HG02884 (cell line): ENCODE measurements at regions not wholly inside any gene's neighbourhood (a gene's known extent, or its start where the extent isn't known, plus 50 kb on each side); places are given as distances from the start of the nearest gene placed in this dataset.

ENCODE experiments used
- ATAC-seq: cut with Tn5 transposase; IDR thresholded peaks from one replicate; pipeline ENCODE4 v1.9.1; 2021; ENCODE audit warnings: mild to moderate bottlenecking, moderate library complexity; ENCODE audit not compliant: unreplicated experiment

- ATAC-seq: no peak
Observed at GRCh38 chr7:52897713-52898112, 137.7 kb upstream of the POM121L12 start.

DNA sequence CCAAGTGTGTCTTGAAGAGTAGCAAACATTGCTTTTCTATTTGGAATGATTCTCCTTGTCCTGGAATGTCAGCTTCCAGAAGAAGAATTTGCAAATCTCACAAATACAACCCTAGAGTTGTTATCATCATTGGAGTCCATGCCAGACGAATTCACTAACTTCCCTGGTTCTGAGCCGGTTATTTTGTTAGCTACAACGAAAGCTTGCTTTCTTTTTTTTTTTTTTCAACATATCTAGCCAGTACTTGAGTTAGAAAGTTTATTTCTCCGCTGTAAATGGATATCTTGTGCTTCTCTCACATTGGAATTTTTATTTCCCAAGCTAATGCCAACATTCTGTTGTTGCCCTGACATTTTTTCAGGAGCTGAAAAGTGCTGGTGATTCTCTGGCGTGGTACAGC is 138.1 kb upstream of the POM121L12 start:
- ATAC-seq: no peak

GRCh38 chr7:52877240-52877639 is 158.2 kb upstream of the POM121L12 start:
- ATAC-seq: no peak

DNA sequence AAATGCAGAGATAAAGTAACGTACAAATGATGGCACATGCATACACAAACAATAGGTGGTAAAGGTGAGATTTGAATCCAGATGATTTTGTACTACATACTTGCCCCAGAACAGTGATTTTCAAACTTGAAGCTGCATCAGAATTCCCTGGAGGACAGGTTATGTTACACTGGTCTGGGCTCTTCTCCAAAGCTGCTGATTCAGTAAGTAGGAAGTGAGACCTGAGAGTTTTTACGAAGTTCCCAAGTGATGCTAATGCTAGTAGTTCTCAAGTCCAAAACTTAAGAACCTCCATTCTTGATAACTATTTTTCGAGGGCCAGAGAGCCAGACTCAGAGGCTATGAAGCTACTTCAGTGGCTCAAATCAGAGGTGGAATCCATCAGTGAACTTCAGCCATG is 159.0 kb upstream of the POM121L12 start:
- no peak for ATAC-seq

DNA sequence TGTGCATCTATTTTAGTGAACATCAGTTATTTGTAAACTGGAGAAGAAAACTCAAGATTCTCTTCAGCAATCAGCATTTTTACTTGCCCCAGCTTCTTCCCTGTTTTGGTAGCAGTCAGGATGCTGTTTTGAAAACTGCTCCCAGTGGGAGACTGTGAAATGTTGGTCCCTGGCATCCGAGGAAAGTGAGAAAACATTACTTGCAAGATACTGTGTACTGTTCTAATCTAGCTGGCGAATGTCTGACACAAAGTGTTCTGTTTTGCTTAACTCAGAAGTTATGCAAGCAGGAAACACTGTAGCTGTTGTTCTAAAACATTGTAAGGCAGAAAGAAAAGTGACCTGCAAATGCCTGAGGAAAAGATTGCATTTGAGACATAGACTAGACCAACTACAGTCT is 171.8 kb upstream of the POM121L12 start:
- ATAC-seq: no peak

- ATAC-seq: no peak
Observed at GRCh38 chr7:52862321-52862720, 173.1 kb upstream of the POM121L12 start.

DNA sequence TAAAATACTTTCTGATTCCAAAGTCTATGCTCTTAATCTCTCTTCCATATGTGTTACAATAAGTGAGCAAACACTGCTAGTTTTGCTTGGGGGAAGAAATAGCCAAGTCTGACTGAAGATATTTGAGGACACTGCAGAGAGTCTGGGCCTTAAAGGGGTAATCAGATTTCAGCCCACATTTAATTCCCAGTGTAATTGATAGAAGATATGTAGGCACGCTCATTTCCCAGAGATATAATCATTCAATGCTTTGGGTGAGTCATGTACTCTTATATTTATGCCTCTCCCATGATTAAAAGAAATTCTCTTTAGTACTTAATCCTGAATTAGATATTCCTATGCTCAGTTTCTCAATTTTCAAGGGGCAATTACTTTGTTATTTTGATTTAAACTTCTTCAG is 178.1 kb upstream of the POM121L12 start:
- no peak for ATAC-seq

- ATAC-seq: no peak
Observed at GRCh38 chr7:52854681-52855080, 180.8 kb upstream of the POM121L12 start.

GRCh38 chr7:52851547-52851946 is 183.9 kb upstream of the POM121L12 start:
- ATAC-seq: no peak

DNA sequence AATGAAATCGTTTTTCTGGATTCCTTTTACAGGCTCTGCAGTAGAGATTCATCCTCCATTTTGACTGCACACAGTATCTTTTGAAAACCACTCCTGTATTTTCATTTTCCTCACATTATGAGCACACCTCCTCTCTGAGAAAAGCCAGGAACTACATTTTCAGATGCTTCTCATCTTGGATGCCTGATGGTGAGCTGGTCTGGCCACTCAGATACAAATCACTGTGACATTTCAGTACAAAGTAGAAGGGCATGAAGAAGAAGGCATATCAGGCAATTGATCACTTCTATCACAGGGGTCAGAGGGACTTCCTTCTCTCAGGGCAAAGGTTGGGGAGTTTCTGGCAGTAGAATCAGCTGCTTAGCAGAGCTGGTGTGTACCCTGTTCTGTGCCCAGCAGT is 192.0 kb upstream of the POM121L12 start:
- ATAC-seq: no peak

GRCh38 chr7:52842202-52842900 is 193.1 kb upstream of the POM121L12 start:
- no peak for ATAC-seq

GRCh38 chr7:52838981-52839411 is 196.4 kb upstream of the POM121L12 start:
- no peak for ATAC-seq

DNA sequence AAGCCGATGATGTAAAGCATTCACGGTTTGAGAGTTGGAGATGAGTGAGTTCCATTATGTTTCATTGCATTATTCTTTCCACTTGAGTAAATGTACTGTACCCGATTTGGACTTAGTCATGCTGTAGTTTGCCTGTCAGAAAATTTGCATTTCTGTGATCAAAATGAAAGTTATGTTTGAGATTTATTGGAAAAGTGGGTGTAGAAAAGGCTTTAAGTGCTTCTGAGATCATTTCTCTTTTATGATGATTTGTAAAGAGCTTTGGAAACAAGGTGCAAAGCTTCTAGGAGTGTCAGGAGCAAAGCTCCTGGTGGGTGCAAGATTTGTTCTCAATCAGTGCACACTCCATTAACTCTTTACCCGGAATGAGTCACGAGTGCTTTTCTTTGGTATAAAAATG is 204.1 kb upstream of the POM121L12 start:
- ATAC-seq: no peak

- no peak for ATAC-seq
Observed at GRCh38 chr7:52830801-52831200, 204.6 kb upstream of the POM121L12 start.

GRCh38 chr7:52826515-52827265 is 208.7 kb upstream of the POM121L12 start:
- no peak for ATAC-seq

GRCh38 chr7:52825611-52826010 is 209.8 kb upstream of the POM121L12 start:
- no peak for ATAC-seq

DNA sequence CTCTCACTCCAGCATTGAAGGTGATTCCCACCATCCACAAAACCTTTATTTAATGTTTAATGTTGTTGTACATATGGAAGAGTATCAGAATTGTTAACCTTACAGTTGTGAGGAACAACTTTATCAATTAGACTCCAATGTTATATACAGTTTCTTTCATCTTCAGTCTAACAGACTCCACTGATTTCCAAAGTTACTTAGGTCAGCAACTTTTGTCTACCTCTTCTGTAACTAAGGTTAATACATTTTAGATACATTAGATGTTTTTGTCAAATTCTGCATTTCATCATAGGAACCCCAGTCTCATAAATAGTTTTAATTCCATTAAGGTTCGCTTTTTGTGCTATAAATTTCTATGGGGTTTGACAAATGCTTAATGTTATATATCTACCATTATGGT is 223.9 kb upstream of the POM121L12 start:
- no peak for ATAC-seq

- ATAC-seq: no peak
Observed at GRCh38 chr7:52799817-52800216, 235.6 kb upstream of the POM121L12 start.

DNA sequence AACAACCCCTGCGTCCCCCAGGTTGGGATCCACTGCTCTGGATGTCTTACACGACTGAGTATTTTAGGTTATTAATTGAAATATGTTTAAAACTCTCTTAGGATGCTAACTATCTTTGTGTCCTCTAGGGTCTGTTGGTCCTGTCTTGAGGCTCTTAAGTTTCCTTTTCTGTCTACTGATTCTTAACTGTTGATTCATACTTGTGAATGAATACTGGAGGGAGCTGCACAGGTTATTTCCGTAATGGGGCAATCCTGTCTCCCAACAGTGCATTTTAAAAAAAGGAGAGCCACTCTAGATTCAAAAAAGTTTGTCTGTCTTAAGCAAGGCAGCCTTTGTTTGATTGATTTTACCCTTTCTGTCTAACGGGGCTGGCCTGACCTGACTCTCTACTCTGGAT is 237.6 kb upstream of the POM121L12 start:
- ATAC-seq: no peak

DNA sequence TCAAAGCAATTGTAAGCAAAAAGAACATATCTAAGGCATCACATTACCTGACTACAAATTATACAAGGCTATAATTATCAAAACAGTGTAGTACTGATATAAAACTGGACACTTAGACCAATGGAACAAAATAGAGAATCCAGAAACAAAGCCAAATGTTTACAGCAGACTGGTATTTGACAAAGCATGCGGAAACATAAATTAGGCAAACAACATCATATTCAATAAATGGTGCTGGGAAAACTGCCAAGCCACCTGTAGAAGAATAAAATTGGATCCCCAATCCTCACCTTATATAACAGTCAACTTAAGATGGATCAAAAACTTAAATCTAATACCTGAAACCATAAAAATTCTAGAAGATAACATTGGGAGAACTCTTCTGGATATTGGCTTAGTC is 240.8 kb upstream of the POM121L12 start:
- no peak for ATAC-seq

DNA sequence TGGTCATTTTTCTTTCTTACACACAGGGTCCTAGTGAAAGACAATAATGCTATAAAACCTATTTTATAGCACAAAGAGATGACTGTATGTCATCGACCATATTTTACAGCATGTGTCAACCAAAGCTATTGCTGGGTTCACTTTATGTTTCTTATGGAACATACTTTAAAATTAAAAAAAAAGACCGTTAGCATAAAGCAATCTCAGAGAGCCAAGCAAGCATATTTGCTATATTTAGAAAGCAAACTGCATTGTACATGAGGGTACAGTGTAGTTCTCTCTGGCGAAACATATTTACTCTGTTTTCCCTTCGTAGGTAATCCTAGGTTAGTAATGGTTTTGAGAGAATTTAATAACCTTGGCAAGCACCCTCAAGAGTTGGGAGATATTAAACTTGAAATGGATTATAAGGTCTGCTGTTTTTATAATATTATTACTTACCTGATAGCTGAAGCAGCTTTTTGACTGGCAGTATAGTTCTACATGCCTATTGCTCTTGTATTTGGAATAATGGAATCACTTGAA is 244.2 kb upstream of the POM121L12 start:
- no peak for ATAC-seq

- no peak for ATAC-seq
Observed at GRCh38 chr7:52786174-52786573, 249.3 kb upstream of the POM121L12 start.
